ENCODE measurements at regions not wholly inside any gene's neighbourhood (a gene's known extent, or its start where the extent isn't known, plus 50 kb on each side); places are given as distances from the start of the nearest gene placed in this dataset.
"Not testable (repeated sequence)": the region's sequence is repeated elsewhere in the genome, so short reads cannot be mapped to it uniquely, and the experiment has no call there.

DNA sequence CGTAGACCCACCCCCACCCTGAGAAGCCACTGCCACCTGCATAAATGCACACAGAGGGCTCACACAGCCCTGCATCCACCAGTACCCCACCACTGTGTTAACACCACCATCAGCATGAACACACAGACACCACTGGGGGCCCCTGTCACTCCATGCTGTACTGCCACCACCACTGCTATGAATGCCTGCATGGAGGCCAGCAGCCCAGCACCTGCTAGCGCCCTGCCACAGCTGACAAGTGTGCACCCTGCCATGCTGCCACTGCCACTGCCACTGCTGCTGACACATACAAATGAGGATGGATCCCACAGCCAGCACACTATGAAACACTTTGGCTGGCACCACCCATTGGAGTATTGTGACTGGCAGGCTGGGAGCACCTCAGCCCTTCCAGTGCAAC, 361.0 kb downstream of the TAFA4 start:
- H3K4me1 ChIP-seq: no peaks in the 10 kb centered on the region
- no peak overlapping the region for H3K4me3 ChIP-seq
- no peaks in the 10 kb centered on the region for H3K27me3 ChIP-seq
- no peak overlapping the region for H3K9ac ChIP-seq
- no peak for TF ChIP-seq Cebpa-rat (IDR thresholded peaks at IDR 0.05)
- no peaks in the 10 kb centered on the region for H4K20me1 ChIP-seq
- no peak overlapping the region for H3K27ac ChIP-seq
- H3K9me3 ChIP-seq: no peaks in the 10 kb centered on the region
- H3K36me3 ChIP-seq: no peaks in the 10 kb centered on the region
- no peak overlapping the region for H3K4me2 ChIP-seq

- TF ChIP-seq Cebpa-rat (IDR thresholded peaks at IDR 0.05): no peak
- H3K4me3 ChIP-seq: no peak overlapping the region
Observed at GRCh38 chr3:68560728-68561127, 371.6 kb downstream of the TAFA4 start.

GRCh38 chr3:68535782-68536181, 396.6 kb downstream of the TAFA4 start:
- Histone ChIP-seq H3K4me3 (no peak overlapping the region), H3K4me1 (no peaks in the 10 kb centered on the region), H3K9me3 (no peaks in the 10 kb centered on the region), H4K20me1 (no peaks in the 10 kb centered on the region), H3K27ac (no peak overlapping the region), H3K9ac (no peak overlapping the region), H3K36me3 (no peaks in the 10 kb centered on the region), H3K4me2 (no peak overlapping the region), H3K27me3 (no peaks in the 10 kb centered on the region)
- TF ChIP-seq Cebpa-rat (IDR thresholded peaks at IDR 0.05): no peak

More at GRCh38 chr3:68560728-68561127, 371.6 kb downstream of the TAFA4 start:
- Histone ChIP-seq H4K20me1 (no peaks in the 10 kb centered on the region), H3K4me2 (no peak overlapping the region), H3K4me1 (no peaks in the 10 kb centered on the region), H3K36me3 (no peaks in the 10 kb centered on the region), H3K27ac (no peak overlapping the region), H3K27me3 (no peaks in the 10 kb centered on the region), H3K9ac (no peak overlapping the region), H3K9me3 (no peaks in the 10 kb centered on the region)

DNA sequence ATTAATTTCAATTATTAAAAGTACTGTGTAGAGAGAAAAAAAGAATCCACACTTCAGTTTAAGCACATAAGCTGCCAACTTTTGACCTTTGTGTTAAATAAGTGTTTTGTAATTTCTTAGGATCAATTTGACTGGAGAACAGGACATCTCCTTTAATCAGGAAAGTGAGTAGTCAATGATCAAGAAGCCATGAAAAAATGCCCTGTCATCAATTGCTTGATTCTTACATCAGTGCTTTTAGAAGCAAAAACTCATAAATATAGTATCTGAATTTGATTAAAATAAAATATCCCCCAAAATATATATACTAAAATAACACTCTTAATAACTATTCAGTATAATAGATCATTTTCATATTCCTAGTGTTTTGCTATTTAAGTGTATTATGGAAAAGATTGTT, 409.0 kb downstream of the TAFA4 start:
- Histone ChIP-seq H3K9me3 (no peaks in the 10 kb centered on the region), H3K9ac (no peak overlapping the region), H3K36me3 (no peaks in the 10 kb centered on the region), H3K27ac (no peak overlapping the region), H3K27me3 (no peaks in the 10 kb centered on the region), H4K20me1 (no peaks in the 10 kb centered on the region), H3K4me1 (no peaks in the 10 kb centered on the region), H3K4me3 (no peak overlapping the region), H3K4me2 (no peak overlapping the region)
- no peak for TF ChIP-seq Cebpa-rat (IDR thresholded peaks at IDR 0.05)

GRCh38 chr3:68515237-68515636, 417.1 kb downstream of the TAFA4 start:
- Histone ChIP-seq H3K36me3 (no peaks in the 10 kb centered on the region), H3K27ac (no peak overlapping the region), H3K4me3 (no peak overlapping the region), H3K9ac (no peak overlapping the region), H3K27me3 (no peaks in the 10 kb centered on the region), H4K20me1 (no peaks in the 10 kb centered on the region), H3K4me1 (no peaks in the 10 kb centered on the region), H3K9me3 (no peaks in the 10 kb centered on the region), H3K4me2 (no peak overlapping the region)
- no peak for TF ChIP-seq Cebpa-rat (IDR thresholded peaks at IDR 0.05)

DNA sequence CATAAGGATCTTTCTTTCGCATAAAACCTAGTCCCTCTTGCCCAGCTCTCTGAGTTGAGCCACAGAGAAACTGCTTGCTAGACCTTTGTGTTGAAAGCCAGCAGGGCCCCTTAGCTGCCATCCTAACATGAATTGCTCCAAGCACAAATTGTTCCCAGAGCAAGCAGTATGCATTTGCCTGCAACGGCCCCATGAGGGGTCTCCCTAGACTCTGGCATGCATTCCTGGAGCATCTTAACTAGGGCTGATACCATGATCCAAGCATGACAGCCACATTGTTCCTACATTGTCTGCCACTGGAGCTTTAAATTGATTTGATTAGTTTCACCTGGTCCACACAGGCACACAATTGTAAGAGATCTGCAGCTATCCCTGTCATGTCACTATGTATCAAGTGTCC, 428.1 kb downstream of the TAFA4 start:
- Histone ChIP-seq H3K9ac (no peak overlapping the region), H3K4me1 (no peaks in the 10 kb centered on the region), H3K27ac (no peak overlapping the region), H3K27me3 (no peaks in the 10 kb centered on the region), H4K20me1 (no peaks in the 10 kb centered on the region), H3K36me3 (no peaks in the 10 kb centered on the region), H3K9me3 (no peaks in the 10 kb centered on the region), H3K4me3 (no peak overlapping the region), H3K4me2 (no peak overlapping the region)
- no peak for TF ChIP-seq Cebpa-rat (IDR thresholded peaks at IDR 0.05)

GRCh38 chr3:68485845-68486244, 446.5 kb downstream of the TAFA4 start:
- H4K20me1 ChIP-seq, H3K4me3 ChIP-seq, H3K27me3 ChIP-seq, H3K4me1 ChIP-seq, H3K9me3 ChIP-seq, H3K36me3 ChIP-seq, H3K4me2 ChIP-seq, H3K9ac ChIP-seq, H3K27ac ChIP-seq: not testable (repeated sequence)

- Histone ChIP-seq H3K36me3 (no peaks in the 10 kb centered on the region), H3K27me3 (no peaks in the 10 kb centered on the region), H3K27ac (no peak overlapping the region), H3K4me2 (no peak overlapping the region), H3K4me3 (no peak overlapping the region), H3K9ac (no peak overlapping the region), H4K20me1 (no peaks in the 10 kb centered on the region), H3K4me1 (no peaks in the 10 kb centered on the region), H3K9me3 (no peaks in the 10 kb centered on the region)
- TF ChIP-seq Cebpa-rat (IDR thresholded peaks at IDR 0.05): no peak
Observed at GRCh38 chr3:68485051-68485450, 447.3 kb downstream of the TAFA4 start.

GRCh38 chr3:68483601-68484000, 448.7 kb downstream of the TAFA4 start:
- Histone ChIP-seq H3K36me3 (no peaks in the 10 kb centered on the region), H3K9ac (no peak overlapping the region), H3K4me2 (no peak overlapping the region), H4K20me1 (no peaks in the 10 kb centered on the region), H3K4me1 (no peaks in the 10 kb centered on the region), H3K9me3 (no peaks in the 10 kb centered on the region), H3K4me3 (no peak overlapping the region), H3K27ac (no peak overlapping the region), H3K27me3 (no peaks in the 10 kb centered on the region)
- TF ChIP-seq Cebpa-rat (IDR thresholded peaks at IDR 0.05): no peak

- no peaks in the 10 kb centered on the region for H3K36me3 ChIP-seq
- H4K20me1 ChIP-seq: no peaks in the 10 kb centered on the region
- H3K9ac ChIP-seq: no peak overlapping the region
- no peaks in the 10 kb centered on the region for H3K9me3 ChIP-seq
- no peaks in the 10 kb centered on the region for H3K27me3 ChIP-seq
- no peak overlapping the region for H3K27ac ChIP-seq
- no peak overlapping the region for H3K4me2 ChIP-seq
- no peaks in the 10 kb centered on the region for H3K4me1 ChIP-seq
- H3K4me3 ChIP-seq: no peak overlapping the region
- no peak for TF ChIP-seq Cebpa-rat (IDR thresholded peaks at IDR 0.05)
Observed at GRCh38 chr3:68483041-68483440, 449.3 kb downstream of the TAFA4 start.

- no peaks in the 10 kb centered on the region for H3K4me1 ChIP-seq
- H3K4me2 ChIP-seq: no peak overlapping the region
- H3K27ac ChIP-seq: no peak overlapping the region
- H3K9me3 ChIP-seq: no peaks in the 10 kb centered on the region
- no peaks in the 10 kb centered on the region for H4K20me1 ChIP-seq
- TF ChIP-seq Cebpa-rat (IDR thresholded peaks at IDR 0.05): no peak
- no peak overlapping the region for H3K9ac ChIP-seq
- H3K36me3 ChIP-seq: no peaks in the 10 kb centered on the region
- H3K27me3 ChIP-seq: no peaks in the 10 kb centered on the region
- H3K4me3 ChIP-seq: no peak overlapping the region
Observed at GRCh38 chr3:68482565-68482964, 449.8 kb downstream of the TAFA4 start.

Data from BLaER1 (cell line).